Endodermal cell (in vitro differentiated cells): ENCODE measurements at regions not wholly inside any gene's neighbourhood (a gene's known extent, or its start where the extent isn't known, plus 50 kb on each side); places are given as distances from the start of the nearest gene placed in this dataset.

Source experiments
- DNase-seq: peaks from one replicate; pipeline ENCODE4 v3.0.0-alpha.2; 2017
- H3K27ac ChIP-seq: 2 replicates; pipeline ENCODE4 v1.5.1; 2013; ENCODE audit warnings: mild to moderate bottlenecking, low read depth, low read length, moderate library complexity
- H3K27me3 ChIP-seq: 2 replicates; pipeline ENCODE4 v1.6.1; 2013; ENCODE audit warnings: mild to moderate bottlenecking, low read length, moderate library complexity; ENCODE audit not compliant: insufficient read depth, control insufficient read depth, poor library complexity, severe bottlenecking
- H3K36me3 ChIP-seq: 2 replicates; pipeline ENCODE4 v1.7.0; 2013; ENCODE audit warnings: mild to moderate bottlenecking, low read length, moderate library complexity; ENCODE audit not compliant: control insufficient read depth, insufficient read depth
- H3K4me1 ChIP-seq: one replicate; pipeline ENCODE4 v1.7.0; 2013; ENCODE audit warnings: low read length; ENCODE audit not compliant: control insufficient read depth, insufficient read depth
- H3K4me3 ChIP-seq: 2 replicates; pipeline ENCODE4 v1.5.1; 2013; ENCODE audit warnings: mild to moderate bottlenecking, low read length, moderate library complexity
- H3K9ac ChIP-seq: 2 replicates; pipeline ENCODE4 v1.6.1; 2013; ENCODE audit warnings: mild to moderate bottlenecking, low read length, moderate library complexity; ENCODE audit not compliant: poor library complexity, severe bottlenecking; ENCODE audit errors: extremely low read depth
- H3K9me3 ChIP-seq: 2 replicates; pipeline ENCODE4 v1.6.1; 2013; ENCODE audit warnings: mild to moderate bottlenecking, low read length, moderate library complexity; ENCODE audit not compliant: control insufficient read depth
- H3K27ac Mint-ChIP-seq: 2 replicates; pipeline ENCODE4 v1.8.0; 2020; ENCODE audit warnings: mixed read lengths
- H3K27me3 Mint-ChIP-seq: 2 replicates; pipeline ENCODE4 v1.8.0; 2021; ENCODE audit warnings: mild to moderate bottlenecking, mixed read lengths; ENCODE audit not compliant: insufficient read depth
- H3K36me3 Mint-ChIP-seq: 2 replicates; pipeline ENCODE4 v1.8.0; 2020; ENCODE audit warnings: low read depth, mixed read lengths
- H3K4me1 Mint-ChIP-seq: 2 replicates; pipeline ENCODE4 v1.8.0; 2020; ENCODE audit warnings: mixed read lengths
- H3K4me3 Mint-ChIP-seq: 2 replicates; pipeline ENCODE4 v1.8.0; 2020; ENCODE audit warnings: mild to moderate bottlenecking, moderate library complexity, mixed read lengths
- H3K9me3 Mint-ChIP-seq: 2 replicates; pipeline ENCODE4 v1.8.0; 2020; ENCODE audit warnings: mild to moderate bottlenecking, mixed read lengths
- WGBS, 2 experiments: methylation state at CpG; one replicate each; pipeline versions ENCODE4 v1.1.5 to v1.1.7; 2013; ENCODE audit warnings: missing lambda C conversion rate in 2 of 2, mixed read lengths in 1 of 2; ENCODE audit not compliant: insufficient coverage in 1 of 2, insufficient read length in 1 of 2; 5-methylcytosine and 5-hydroxymethylcytosine counted together
- TF ChIP-seq, protein P1 (sequence below): fragments of 200-600 bp; sonication (generic); conservative IDR thresholded peaks from 2 replicates; pipeline ENCODE4 v1.5.0; 2021; ENCODE audit warnings: antibody characterized with exemption, mild to moderate bottlenecking

DNA sequence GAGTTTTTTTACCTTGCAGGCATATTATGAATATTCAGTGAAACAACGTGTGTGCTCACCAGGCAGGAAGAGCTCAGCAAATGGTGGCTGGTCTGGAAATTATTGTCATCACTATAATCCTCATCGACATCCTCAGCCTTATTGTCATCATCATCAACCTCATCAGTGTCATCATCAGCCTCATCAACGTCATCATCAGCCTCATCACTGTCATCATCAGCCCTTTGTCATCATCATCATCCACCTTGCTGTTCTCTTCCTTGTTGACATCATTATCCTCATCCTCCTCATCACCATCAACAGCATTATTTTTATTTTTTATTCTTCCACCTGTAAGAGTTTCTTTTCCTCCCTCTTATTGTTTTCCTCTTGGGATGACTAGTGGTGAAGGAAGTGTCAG, 142.3 kb upstream of the GPR26 start:
- Histone ChIP-seq H3K27me3 (no peaks in the 10 kb centered on the region), H3K9me3 (no peaks in the 10 kb centered on the region), H3K9ac (no peak overlapping the region), H3K4me1 (no peaks in the 10 kb centered on the region), H3K27ac (no peak overlapping the region), H3K36me3 (no peaks in the 10 kb centered on the region), H3K4me3 (no peak overlapping the region)
- TF ChIP-seq, protein P1, sequence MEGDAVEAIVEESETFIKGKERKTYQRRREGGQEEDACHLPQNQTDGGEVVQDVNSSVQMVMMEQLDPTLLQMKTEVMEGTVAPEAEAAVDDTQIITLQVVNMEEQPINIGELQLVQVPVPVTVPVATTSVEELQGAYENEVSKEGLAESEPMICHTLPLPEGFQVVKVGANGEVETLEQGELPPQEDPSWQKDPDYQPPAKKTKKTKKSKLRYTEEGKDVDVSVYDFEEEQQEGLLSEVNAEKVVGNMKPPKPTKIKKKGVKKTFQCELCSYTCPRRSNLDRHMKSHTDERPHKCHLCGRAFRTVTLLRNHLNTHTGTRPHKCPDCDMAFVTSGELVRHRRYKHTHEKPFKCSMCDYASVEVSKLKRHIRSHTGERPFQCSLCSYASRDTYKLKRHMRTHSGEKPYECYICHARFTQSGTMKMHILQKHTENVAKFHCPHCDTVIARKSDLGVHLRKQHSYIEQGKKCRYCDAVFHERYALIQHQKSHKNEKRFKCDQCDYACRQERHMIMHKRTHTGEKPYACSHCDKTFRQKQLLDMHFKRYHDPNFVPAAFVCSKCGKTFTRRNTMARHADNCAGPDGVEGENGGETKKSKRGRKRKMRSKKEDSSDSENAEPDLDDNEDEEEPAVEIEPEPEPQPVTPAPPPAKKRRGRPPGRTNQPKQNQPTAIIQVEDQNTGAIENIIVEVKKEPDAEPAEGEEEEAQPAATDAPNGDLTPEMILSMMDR = no peak
- Mint-ChIP-seq H3K27me3 (peaks cover 3% of the 10 kb centered on the region), H3K4me1 (no peaks in the 10 kb centered on the region), H3K36me3 (no peaks in the 10 kb centered on the region), H3K27ac (no peak overlapping the region), H3K4me3 (no peak overlapping the region), H3K9me3 (peaks cover 6% of the 10 kb centered on the region)
- no peak for DNase-seq
- 86 to 92% methylated on average over 3 of the region's 3 CpGs for WGBS, 2 experiments

GRCh38 chr10:123526356-123527064, 139.6 kb upstream of the GPR26 start:
- Histone ChIP-seq H3K4me3 (no peak overlapping the region), H3K9ac (no peak overlapping the region), H3K36me3 (no peaks in the 10 kb centered on the region), H3K27ac (no peak overlapping the region), H3K4me1 (no peaks in the 10 kb centered on the region), H3K27me3 (no peaks in the 10 kb centered on the region), H3K9me3 (no peaks in the 10 kb centered on the region)
- Mint-ChIP-seq H3K27me3 (peaks cover 3% of the 10 kb centered on the region), H3K9me3 (peaks cover 6% of the 10 kb centered on the region), H3K36me3 (no peaks in the 10 kb centered on the region), H3K4me1 (no peaks in the 10 kb centered on the region), H3K4me3 (no peak overlapping the region), H3K27ac (no peak overlapping the region)
- WGBS, 2 experiments = 89% methylated on average over 7 of the region's 7 CpGs
- DNase-seq = peak; percentile 27
- TF ChIP-seq, protein P1 = no peak

- Mint-ChIP-seq H3K9me3 (peaks cover 8% of the 10 kb centered on the region), H3K4me1 (no peaks in the 10 kb centered on the region), H3K27ac (no peak overlapping the region), H3K27me3 (no peaks in the 10 kb centered on the region), H3K4me3 (no peak overlapping the region), H3K36me3 (no peaks in the 10 kb centered on the region)
- Histone ChIP-seq H3K27me3 (no peaks in the 10 kb centered on the region), H3K9ac (no peak overlapping the region), H3K4me1 (no peaks in the 10 kb centered on the region), H3K27ac (no peak overlapping the region), H3K36me3 (no peaks in the 10 kb centered on the region), H3K4me3 (no peak overlapping the region), H3K9me3 (no peaks in the 10 kb centered on the region)
- TF ChIP-seq, protein P1 = no peak
- no peak for DNase-seq
These were observed 139.0 kb upstream of the GPR26 start for GRCh38 chr10:123527151-123527550.
